Limb (tissue), 2 donors: ENCODE measurements at regions not wholly inside any gene's neighbourhood (a gene's known extent, or its start where the extent isn't known, plus 50 kb on each side); places are given as distances from the start of the nearest gene placed in this dataset.
"Not testable (repeated sequence)": the region's sequence is repeated elsewhere in the genome, so short reads cannot be mapped to it uniquely, and the experiment has no call there.

Source experiments
- DNase-seq, 2 donors: peaks; one replicate each; pipeline ENCODE4 v3.0.0-alpha.2; 2016; ENCODE audit errors: extremely low spot score in 2 of 2

- DNase-seq: not testable (repeated sequence)
Measured at GRCh38 chr2:76173206-76173605, 462.5 kb upstream of the GCFC2 start.

- not testable (repeated sequence) for DNase-seq
Measured at GRCh38 chr2:76172154-76172595, 461.5 kb upstream of the GCFC2 start.

GRCh38 chr2:76170856-76171255 is 460.1 kb upstream of the GCFC2 start:
- no peak for DNase-seq

GRCh38 chr2:76170009-76170384 is 459.3 kb upstream of the GCFC2 start:
- DNase-seq: no peak

- no peak for DNase-seq
Measured at GRCh38 chr2:76169276-76170008, 458.7 kb upstream of the GCFC2 start.

GRCh38 chr2:76163860-76164259 is 453.1 kb upstream of the GCFC2 start:
- no peak for DNase-seq

GRCh38 chr2:76160670-76161069 is 450.0 kb upstream of the GCFC2 start:
- DNase-seq: no peak

- DNase-seq: no peak
Measured at GRCh38 chr2:76159042-76159648, 448.4 kb upstream of the GCFC2 start.

- DNase-seq: no peak
Measured at GRCh38 chr2:76157531-76157930, 446.8 kb upstream of the GCFC2 start.

- no peak for DNase-seq
Measured at GRCh38 chr2:76154981-76155380, 444.3 kb upstream of the GCFC2 start.

GRCh38 chr2:76149846-76150245 is 439.1 kb upstream of the GCFC2 start:
- no peak for DNase-seq

GRCh38 chr2:76139303-76139702 is 428.6 kb upstream of the GCFC2 start:
- not testable (repeated sequence) for DNase-seq

GRCh38 chr2:76128622-76129021 is 417.9 kb upstream of the GCFC2 start:
- DNase-seq: no peak

GRCh38 chr2:76120176-76120575 is 409.5 kb upstream of the GCFC2 start:
- DNase-seq: no peak

GRCh38 chr2:76089683-76090082 is 379.0 kb upstream of the GCFC2 start:
- DNase-seq: no peak

GRCh38 chr2:76083248-76083647 is 372.5 kb upstream of the GCFC2 start:
- no peak for DNase-seq

GRCh38 chr2:76082509-76082908 is 371.8 kb upstream of the GCFC2 start:
- no peak for DNase-seq

GRCh38 chr2:76080154-76080553 is 369.4 kb upstream of the GCFC2 start:
- DNase-seq: no peak

- no peak for DNase-seq
Measured at GRCh38 chr2:76075126-76075525, 364.4 kb upstream of the GCFC2 start.

GRCh38 chr2:76073992-76074604 is 363.4 kb upstream of the GCFC2 start:
- DNase-seq: no peak

- DNase-seq: no peak
Measured at GRCh38 chr2:76050196-76050595, 339.5 kb upstream of the GCFC2 start.

GRCh38 chr2:76044701-76045100 is 334.0 kb upstream of the GCFC2 start:
- no peak for DNase-seq

- DNase-seq: no peak
Measured at GRCh38 chr2:76039505-76039904, 328.8 kb upstream of the GCFC2 start.
